Thymus (tissue), 11 donors: ENCODE measurements at regions not wholly inside any gene's neighbourhood (a gene's known extent, or its start where the extent isn't known, plus 50 kb on each side); places are given as distances from the start of the nearest gene placed in this dataset.
"Not testable (repeated sequence)": the region's sequence is repeated elsewhere in the genome, so short reads cannot be mapped to it uniquely, and the experiment has no call there.

ENCODE experiments used
- DNase-seq, 9 donors: peaks; one replicate each; pipeline ENCODE4 v3.0.0-alpha.2; 2013; ENCODE audit warnings: low spot score in 9 of 9, low read depth in 6 of 9, missing footprints in 1 of 9
- H3K27ac ChIP-seq, 2 donors: one replicate each; pipeline ENCODE4 v1.5.1; 2013; ENCODE audit warnings: control low read depth in 1 of 2, low read depth in 1 of 2, low read length in 1 of 2, mild to moderate bottlenecking in 1 of 2, moderate library complexity in 1 of 2
- H3K27me3 ChIP-seq, 2 donors: one replicate each; pipeline ENCODE4 v1.5.1; 2013; ENCODE audit warnings: low read length in 1 of 2; ENCODE audit not compliant: control insufficient read depth in 2 of 2, insufficient read depth in 1 of 2
- H3K36me3 ChIP-seq, 2 donors: one replicate each; pipeline ENCODE4 v1.5.1; 2013; ENCODE audit warnings: low read length in 1 of 2, mild to moderate bottlenecking in 1 of 2, moderate library complexity in 1 of 2; ENCODE audit not compliant: control insufficient read depth in 2 of 2, insufficient read depth in 2 of 2
- H3K4me1 ChIP-seq, 2 donors: one replicate each; pipeline ENCODE4 v1.5.1; 2013; ENCODE audit warnings: low read length in 2 of 2; ENCODE audit not compliant: control insufficient read depth in 2 of 2, insufficient read depth in 2 of 2
- H3K4me3 ChIP-seq, 2 donors: one replicate each; pipeline ENCODE4 v1.5.1; 2013; ENCODE audit warnings: low read length in 2 of 2, control low read depth in 1 of 2, mild to moderate bottlenecking in 1 of 2
- H3K9me3 ChIP-seq, 2 donors: one replicate each; pipeline ENCODE4 v1.5.1; 2013; ENCODE audit warnings: low read length in 1 of 2, mild to moderate bottlenecking in 1 of 2; ENCODE audit not compliant: control insufficient read depth in 2 of 2, insufficient read depth in 1 of 2
- WGBS: extraction: QIAGEN DNeasy Blood & Tissue Kit; methylation state at CpG from one replicate; pipeline ENCODE4 v1.1.7; 2013; 5-methylcytosine and 5-hydroxymethylcytosine counted together
- donor health status: healthy.

GRCh38 chr22:25409240-25409639 lies 155.2 kb upstream of the GRK3 start:
- H3K9me3 ChIP-seq: peaks cover 0 to 12% of the 10 kb centered on the region in 2 donors
- no peak for DNase-seq
- peaks cover 5 to 8% of the 10 kb centered on the region in 2 donors for H3K4me1 ChIP-seq
- H3K4me3 ChIP-seq: no peak overlapping the region
- peaks cover 0 to 20% of the 10 kb centered on the region in 2 donors for H3K27me3 ChIP-seq
- H3K36me3 ChIP-seq: no peaks in the 10 kb centered on the region
- H3K27ac ChIP-seq: no peak overlapping the region
- WGBS: 96% methylated on average over 3 of the region's 3 CpGs

DNA sequence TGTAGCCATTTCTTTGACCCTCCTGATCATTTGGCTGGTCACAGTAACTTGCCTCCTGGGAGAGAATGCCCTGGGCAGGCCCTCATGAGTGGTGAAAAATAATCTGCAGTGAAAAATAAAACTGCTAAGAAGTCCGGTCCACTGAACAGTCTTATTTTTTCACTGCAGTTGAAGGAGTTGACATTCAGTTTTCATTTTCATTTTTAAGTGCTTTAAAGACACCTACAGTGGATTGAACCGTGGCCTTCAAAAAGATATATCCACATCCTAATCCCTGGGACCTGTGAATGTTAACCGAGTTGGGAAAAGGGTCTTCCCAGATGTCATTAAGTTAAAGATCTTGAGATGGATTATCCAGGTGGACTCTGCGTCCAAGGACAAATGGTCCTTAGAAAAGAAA lies 153.6 kb upstream of the GRK3 start:
- Histone ChIP-seq H3K36me3 (no peaks in the 10 kb centered on the region), H3K4me3 (no peak overlapping the region), H3K9me3 (peaks cover 0 to 12% of the 10 kb centered on the region in 2 donors), H3K4me1 (peaks cover 1 to 3% of the 10 kb centered on the region in 2 donors), H3K27me3 (peaks cover 0 to 12% of the 10 kb centered on the region in 2 donors), H3K27ac (no peak overlapping the region)
- DNase-seq: no peak
- 56% methylated on average over 4 of the region's 4 CpGs for WGBS

DNA sequence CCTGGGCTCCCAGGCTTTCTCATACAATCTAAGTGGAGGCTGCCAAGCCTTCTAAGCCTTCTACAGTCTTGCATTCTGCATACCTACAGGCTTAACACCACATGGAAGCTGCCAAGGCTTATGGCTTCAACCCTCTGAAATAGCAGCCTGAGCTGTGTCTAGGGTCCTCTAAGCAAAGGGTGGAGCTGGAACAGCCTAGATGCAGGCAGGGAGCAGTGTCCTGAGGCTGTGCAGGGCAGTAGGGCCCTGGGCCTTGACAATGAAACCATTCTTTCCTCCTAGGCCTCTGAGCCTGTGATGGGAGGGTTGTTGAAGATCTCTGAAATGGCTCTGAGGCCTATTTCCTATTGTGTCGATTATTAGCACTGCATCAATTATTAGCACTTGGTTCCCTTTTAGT lies 150.9 kb upstream of the GRK3 start:
- H3K4me3 ChIP-seq: no peak overlapping the region
- no peaks in the 10 kb centered on the region for H3K4me1 ChIP-seq
- no peaks in the 10 kb centered on the region for H3K36me3 ChIP-seq
- 96% methylated on average over 1 of the region's 1 CpG for WGBS
- H3K27ac ChIP-seq: no peak overlapping the region
- H3K9me3 ChIP-seq: peaks cover 0 to 12% of the 10 kb centered on the region in 2 donors
- DNase-seq: no peak
- H3K27me3 ChIP-seq: peaks cover 0 to 6% of the 10 kb centered on the region in 2 donors

GRCh38 chr22:25415731-25416130 lies 148.7 kb upstream of the GRK3 start:
- Histone ChIP-seq H3K9me3 (peaks cover 2 to 12% of the 10 kb centered on the region in 2 donors), H3K27me3 (peaks cover 13 to 27% of the 10 kb centered on the region in 2 donors)
- not testable (repeated sequence) for H3K4me1 ChIP-seq, H3K36me3 ChIP-seq, H3K4me3 ChIP-seq, DNase-seq, H3K27ac ChIP-seq
- 93% methylated on average over 4 of the region's 4 CpGs for WGBS

DNA sequence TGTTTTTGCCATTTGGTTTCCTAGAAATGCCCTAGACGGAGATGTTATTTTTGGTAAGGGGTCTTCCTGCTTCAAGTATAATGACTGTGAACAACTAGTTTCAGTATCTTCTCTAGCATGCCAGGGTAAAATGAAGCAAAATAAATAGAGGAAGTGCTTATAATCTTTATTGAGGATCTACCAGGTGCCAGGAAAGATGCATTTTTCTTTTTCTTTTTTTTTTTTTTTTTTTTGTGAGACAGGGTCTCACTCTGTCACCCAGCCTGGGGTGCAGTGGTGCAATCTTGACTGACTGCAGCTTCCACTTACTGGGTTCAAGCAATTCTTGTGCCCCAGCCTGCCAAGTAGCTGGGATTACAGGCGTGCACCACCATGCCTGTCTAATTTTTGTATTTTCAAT lies 146.6 kb upstream of the GRK3 start:
- Histone ChIP-seq H3K9me3 (peaks cover 2 to 12% of the 10 kb centered on the region in 2 donors), H3K27me3 (peaks cover 32 to 48% of the 10 kb centered on the region in 2 donors)
- not testable (repeated sequence) for H3K36me3 ChIP-seq, H3K4me1 ChIP-seq, H3K27ac ChIP-seq, DNase-seq, H3K4me3 ChIP-seq
- WGBS: 90% methylated on average over 2 of the region's 2 CpGs

DNA sequence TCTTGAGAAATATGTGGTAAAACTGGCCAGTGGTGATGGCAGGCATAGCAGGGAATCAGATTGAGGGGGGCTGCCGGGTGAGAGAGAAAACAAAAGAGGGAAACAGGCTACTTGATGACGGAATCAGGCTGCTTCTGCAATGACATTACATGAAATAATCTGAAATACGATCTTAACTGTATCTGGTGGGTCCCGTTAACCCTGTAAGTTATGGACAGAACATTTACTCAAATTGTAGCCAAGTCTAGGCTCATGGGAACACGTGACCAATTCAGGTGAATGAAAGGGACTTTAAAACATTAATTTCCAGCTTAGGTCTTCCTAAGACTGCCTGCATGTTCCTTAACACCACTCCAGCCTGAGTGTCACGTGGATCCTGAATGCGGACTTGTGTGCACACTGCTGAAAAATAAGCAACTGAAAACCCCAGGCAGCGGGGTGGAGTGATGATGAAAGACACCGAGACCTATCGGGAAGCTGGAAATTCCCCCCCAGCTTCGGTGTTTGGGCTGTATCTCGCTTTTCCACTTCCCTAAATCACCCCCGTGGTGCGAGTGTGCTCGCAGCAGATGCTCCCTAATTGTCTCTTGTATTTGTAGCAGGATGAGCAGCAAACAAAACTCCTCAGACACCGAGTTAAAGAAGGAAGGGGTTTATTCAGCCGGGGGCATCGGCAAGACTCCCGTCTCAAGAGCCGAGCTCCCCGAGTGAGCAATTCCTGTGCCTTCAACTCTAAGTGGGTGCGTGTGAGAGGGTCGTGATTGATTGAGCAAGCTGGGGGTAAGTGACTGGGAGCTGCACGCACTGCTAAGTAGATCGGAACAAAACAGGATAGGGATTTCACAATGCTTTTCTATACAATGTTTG lies 145.0 kb upstream of the GRK3 start:
- Histone ChIP-seq H3K9me3 (peaks cover 0 to 2% of the 10 kb centered on the region in 2 donors), H3K27me3 (peaks cover 32 to 57% of the 10 kb centered on the region in 2 donors), H3K4me1 (peaks cover 0 to 6% of the 10 kb centered on the region in 2 donors), H3K4me3 (no peak overlapping the region), H3K36me3 (no peaks in the 10 kb centered on the region), H3K27ac (no peak overlapping the region)
- 6% methylated on average over 25 of the region's 25 CpGs for WGBS
- no peak for DNase-seq

- not testable (repeated sequence) for DNase-seq
Observed at GRCh38 chr22:25420114-25420441, 144.4 kb upstream of the GRK3 start.

GRCh38 chr22:25420471-25420924 lies 144.0 kb upstream of the GRK3 start:
- WGBS: 21% methylated on average over 21 of the region's 21 CpGs
- peaks cover 0 to 2% of the 10 kb centered on the region in 2 donors for H3K9me3 ChIP-seq
- H3K4me1 ChIP-seq: peaks cover 0 to 6% of the 10 kb centered on the region in 2 donors
- no peak overlapping the region for H3K27ac ChIP-seq
- H3K36me3 ChIP-seq: no peaks in the 10 kb centered on the region
- DNase-seq: no peak
- no peak overlapping the region for H3K4me3 ChIP-seq
- peaks cover 32 to 57% of the 10 kb centered on the region in 2 donors for H3K27me3 ChIP-seq

More at GRCh38 chr22:25420114-25420441, 144.4 kb upstream of the GRK3 start:
- not testable (repeated sequence) for H3K4me3 ChIP-seq, H3K27ac ChIP-seq, H3K4me1 ChIP-seq, H3K9me3 ChIP-seq, H3K36me3 ChIP-seq
- 38% methylated on average over 6 of the region's 6 CpGs for WGBS
- peaks cover 32 to 57% of the 10 kb centered on the region in 2 donors for H3K27me3 ChIP-seq
